Mesothelial cell of epicardium (in vitro differentiated cells): ENCODE measurements at regions not wholly inside any gene's neighbourhood (a gene's known extent, or its start where the extent isn't known, plus 50 kb on each side); places are given as distances from the start of the nearest gene placed in this dataset.

Experiments used
- DNase-seq, 2 experiments: peaks; one replicate each; pipeline ENCODE4 v3.0.0; 2021; ENCODE audit warnings: low spot score in 2 of 2; ENCODE audit not compliant: unreplicated experiment in 2 of 2
- H3K27ac Mint-ChIP-seq: 2 replicates; pipeline ENCODE4 v1.8.0; 2021; ENCODE audit warnings: mixed read lengths
- H3K27me3 Mint-ChIP-seq: 2 replicates; pipeline ENCODE4 v1.8.0; 2021; ENCODE audit warnings: low read depth, mixed read lengths
- H3K36me3 Mint-ChIP-seq: 2 replicates; pipeline ENCODE4 v1.8.0; 2021; ENCODE audit warnings: mixed read lengths
- H3K4me1 Mint-ChIP-seq: 2 replicates; pipeline ENCODE4 v1.8.0; 2021; ENCODE audit warnings: mixed read lengths
- H3K4me3 Mint-ChIP-seq: 2 replicates; pipeline ENCODE4 v1.8.0; 2021; ENCODE audit warnings: mild to moderate bottlenecking, moderate library complexity, mixed read lengths
- H3K9me3 Mint-ChIP-seq: 2 replicates; pipeline ENCODE4 v1.8.0; 2021; ENCODE audit warnings: mixed read lengths
- CTCF ChIP-seq: fragments of 200-600 bp; sonication (generic); IDR thresholded peaks from one replicate; pipeline ENCODE4 v1.5.0; 2021; ENCODE audit warnings: antibody characterized with exemption; ENCODE audit not compliant: unreplicated experiment

DNA sequence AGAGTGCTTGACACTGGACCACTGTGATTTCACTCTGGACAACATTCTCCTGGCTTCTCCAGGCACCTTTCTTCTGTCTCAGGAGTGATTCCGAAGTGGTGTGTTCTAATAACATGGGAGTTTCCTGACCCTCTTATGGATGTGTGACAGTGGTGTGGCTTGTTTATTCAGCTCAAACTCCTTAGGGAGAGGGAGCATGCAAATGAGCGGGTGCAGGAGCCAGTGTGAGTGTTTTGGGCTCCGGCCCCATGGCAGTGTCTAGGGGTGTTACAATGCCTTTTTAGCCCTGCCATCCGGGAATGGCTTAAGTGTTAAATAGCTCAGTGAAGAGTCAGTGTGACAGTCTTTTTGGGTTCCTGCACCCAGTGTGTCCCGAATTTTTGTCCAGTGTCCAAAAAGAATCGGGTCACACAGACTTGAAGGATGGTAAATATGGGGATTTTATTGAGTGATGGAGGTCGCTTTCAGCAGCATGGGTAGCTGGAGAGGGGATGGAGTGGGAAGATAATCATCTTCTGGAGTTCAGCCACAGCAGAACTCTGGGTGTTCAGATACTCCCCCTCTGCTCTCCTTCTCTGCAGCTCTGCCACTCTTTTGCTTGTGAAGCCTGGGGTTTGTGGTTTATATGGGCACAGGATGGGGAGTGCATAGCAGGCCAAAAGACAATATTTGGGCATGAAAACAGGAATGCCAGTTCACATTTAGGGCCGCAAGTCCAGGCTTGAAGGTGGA is 928.9 kb upstream of the CITED2 start:
- Mint-ChIP-seq H3K4me3 (no peak overlapping the region), H3K36me3 (no peaks in the 10 kb centered on the region), H3K4me1 (peaks cover 13% of the 10 kb centered on the region), H3K27ac (no peak overlapping the region), H3K27me3 (no peaks in the 10 kb centered on the region), H3K9me3 (peaks cover 5% of the 10 kb centered on the region)
- no peak for TF ChIP-seq CTCF
- DNase-seq: no peak

GRCh38 chr6:140300331-140300730 is 925.9 kb upstream of the CITED2 start:
- no peak for DNase-seq
- Mint-ChIP-seq H3K9me3 (peaks cover 8% of the 10 kb centered on the region), H3K36me3 (no peaks in the 10 kb centered on the region), H3K27ac (no peak overlapping the region), H3K4me3 (no peak overlapping the region), H3K27me3 (no peaks in the 10 kb centered on the region), H3K4me1 (peaks cover 13% of the 10 kb centered on the region)
- TF ChIP-seq CTCF: no peak

GRCh38 chr6:140289186-140289585 is 914.7 kb upstream of the CITED2 start:
- no peak overlapping the region for H3K27ac Mint-ChIP-seq
- H3K36me3 Mint-ChIP-seq: peaks cover 10% of the 10 kb centered on the region
- H3K27me3 Mint-ChIP-seq: no peaks in the 10 kb centered on the region
- no peak for DNase-seq
- peaks cover 20% of the 10 kb centered on the region for H3K9me3 Mint-ChIP-seq
- H3K4me1 Mint-ChIP-seq: no peaks in the 10 kb centered on the region
- TF ChIP-seq CTCF: no peak
- no peak overlapping the region for H3K4me3 Mint-ChIP-seq

- Mint-ChIP-seq H3K27ac (no peak overlapping the region), H3K36me3 (no peaks in the 10 kb centered on the region), H3K4me1 (no peaks in the 10 kb centered on the region), H3K4me3 (no peak overlapping the region), H3K9me3 (peaks cover 2% of the 10 kb centered on the region), H3K27me3 (no peaks in the 10 kb centered on the region)
- DNase-seq: no peak
- no peak for TF ChIP-seq CTCF
Observed at GRCh38 chr6:140285998-140286690, 911.7 kb upstream of the CITED2 start.

GRCh38 chr6:140285471-140285870 is 911.0 kb upstream of the CITED2 start:
- no peaks in the 10 kb centered on the region for H3K27me3 Mint-ChIP-seq
- DNase-seq: no peak
- H3K36me3 Mint-ChIP-seq: no peaks in the 10 kb centered on the region
- H3K4me1 Mint-ChIP-seq: no peaks in the 10 kb centered on the region
- no peak overlapping the region for H3K27ac Mint-ChIP-seq
- no peak for TF ChIP-seq CTCF
- peaks cover 2% of the 10 kb centered on the region for H3K9me3 Mint-ChIP-seq
- no peak overlapping the region for H3K4me3 Mint-ChIP-seq
